ENCODE measurements at regions not wholly inside any gene's neighbourhood (a gene's known extent, or its start where the extent isn't known, plus 50 kb on each side); places are given as distances from the start of the nearest gene placed in this dataset.

DNA sequence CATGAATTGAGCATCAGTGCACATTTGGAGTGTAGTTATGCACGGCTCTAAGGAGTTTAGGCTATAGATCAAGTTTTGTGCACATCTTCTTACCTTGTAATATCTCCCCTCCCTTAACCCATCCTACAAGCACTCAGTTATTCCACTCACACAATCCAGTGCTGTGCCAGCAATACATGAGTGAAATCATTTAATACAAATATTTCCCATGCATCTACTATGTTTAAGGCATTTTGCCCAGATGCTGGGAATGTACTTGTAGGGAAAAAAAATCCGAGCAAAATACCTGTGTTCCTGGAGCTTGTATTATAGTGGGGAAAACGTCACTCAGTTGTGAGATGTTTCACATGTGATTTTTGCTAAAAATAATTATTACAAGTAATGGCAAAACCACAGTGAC lies 191.6 kb upstream of the LDB2 start:
- TF ChIP-seq, protein P1, sequence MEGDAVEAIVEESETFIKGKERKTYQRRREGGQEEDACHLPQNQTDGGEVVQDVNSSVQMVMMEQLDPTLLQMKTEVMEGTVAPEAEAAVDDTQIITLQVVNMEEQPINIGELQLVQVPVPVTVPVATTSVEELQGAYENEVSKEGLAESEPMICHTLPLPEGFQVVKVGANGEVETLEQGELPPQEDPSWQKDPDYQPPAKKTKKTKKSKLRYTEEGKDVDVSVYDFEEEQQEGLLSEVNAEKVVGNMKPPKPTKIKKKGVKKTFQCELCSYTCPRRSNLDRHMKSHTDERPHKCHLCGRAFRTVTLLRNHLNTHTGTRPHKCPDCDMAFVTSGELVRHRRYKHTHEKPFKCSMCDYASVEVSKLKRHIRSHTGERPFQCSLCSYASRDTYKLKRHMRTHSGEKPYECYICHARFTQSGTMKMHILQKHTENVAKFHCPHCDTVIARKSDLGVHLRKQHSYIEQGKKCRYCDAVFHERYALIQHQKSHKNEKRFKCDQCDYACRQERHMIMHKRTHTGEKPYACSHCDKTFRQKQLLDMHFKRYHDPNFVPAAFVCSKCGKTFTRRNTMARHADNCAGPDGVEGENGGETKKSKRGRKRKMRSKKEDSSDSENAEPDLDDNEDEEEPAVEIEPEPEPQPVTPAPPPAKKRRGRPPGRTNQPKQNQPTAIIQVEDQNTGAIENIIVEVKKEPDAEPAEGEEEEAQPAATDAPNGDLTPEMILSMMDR (conservative IDR thresholded peaks at IDR 0.05; ENCODE audit: low read depth, low read length): no peak
- no peak for TF ChIP-seq EZH2 (IDR thresholded peaks at IDR 0.05; ENCODE audit: borderline replicate concordance, low read depth, low read length, poor library complexity, severe bottlenecking)
